HG02678 (cell line): ENCODE measurements at regions not wholly inside any gene's neighbourhood (a gene's known extent, or its start where the extent isn't known, plus 50 kb on each side); places are given as distances from the start of the nearest gene placed in this dataset.
"Not testable (repeated sequence)": the region's sequence is repeated elsewhere in the genome, so short reads cannot be mapped to it uniquely, and the experiment has no call there.

Experiments used
- ATAC-seq: cut with Tn5 transposase; IDR thresholded peaks from one replicate; pipeline ENCODE4 v1.9.1; 2021; ENCODE audit warnings: mild to moderate bottlenecking, moderate library complexity; ENCODE audit not compliant: unreplicated experiment

GRCh38 chr1:9459816-9460407, 79.4 kb upstream of the SLC25A33 start:
- ATAC-seq, result no peak

- ATAC-seq, result no peak
Measured at GRCh38 chr1:9465640-9466039, 73.6 kb upstream of the SLC25A33 start.

GRCh38 chr1:9466780-9467758, 72.2 kb upstream of the SLC25A33 start:
- ATAC-seq, result no peak

GRCh38 chr1:9469882-9470281, 69.4 kb upstream of the SLC25A33 start:
- not testable (repeated sequence) for ATAC-seq

GRCh38 chr1:9471679-9472078, 67.6 kb upstream of the SLC25A33 start:
- ATAC-seq, result no peak

- no peak for ATAC-seq
Measured at GRCh38 chr1:9472386-9473031, 66.8 kb upstream of the SLC25A33 start.

GRCh38 chr1:9473032-9473807, 66.0 kb upstream of the SLC25A33 start:
- no peak for ATAC-seq

- ATAC-seq, result no peak
Measured at GRCh38 chr1:9475061-9475627, 64.1 kb upstream of the SLC25A33 start.

GRCh38 chr1:9476790-9477463, 62.3 kb upstream of the SLC25A33 start:
- ATAC-seq, result no peak

- ATAC-seq, result no peak
Measured at GRCh38 chr1:9477535-9477934, 61.7 kb upstream of the SLC25A33 start.

GRCh38 chr1:9478021-9478420, 61.2 kb upstream of the SLC25A33 start:
- no peak for ATAC-seq

- ATAC-seq, result no peak
Measured at GRCh38 chr1:9481048-9481447, 58.2 kb upstream of the SLC25A33 start.

GRCh38 chr1:9482403-9482802, 56.9 kb upstream of the SLC25A33 start:
- no peak for ATAC-seq

- ATAC-seq, result no peak
Measured at GRCh38 chr1:9482816-9483572, 56.3 kb upstream of the SLC25A33 start.

GRCh38 chr1:9486466-9487140, 52.7 kb upstream of the SLC25A33 start:
- no peak for ATAC-seq
